HG02610 (cell line): ENCODE measurements at regions not wholly inside any gene's neighbourhood (a gene's known extent, or its start where the extent isn't known, plus 50 kb on each side); places are given as distances from the start of the nearest gene placed in this dataset.

ENCODE experiments used
- ATAC-seq: cut with Tn5 transposase; IDR thresholded peaks from one replicate; pipeline ENCODE4 v1.9.1; 2021; ENCODE audit warnings: mild to moderate bottlenecking, moderate library complexity; ENCODE audit not compliant: unreplicated experiment

GRCh38 chr12:69123919-69124638, 115.3 kb upstream of the CPSF6 start:
- ATAC-seq = no peak

GRCh38 chr12:69129017-69129416, 110.4 kb upstream of the CPSF6 start:
- no peak for ATAC-seq

GRCh38 chr12:69129564-69129963, 109.8 kb upstream of the CPSF6 start:
- no peak for ATAC-seq

GRCh38 chr12:69130064-69130463, 109.3 kb upstream of the CPSF6 start:
- ATAC-seq = no peak

- ATAC-seq = no peak
Observed at GRCh38 chr12:69131077-69131476, 108.3 kb upstream of the CPSF6 start.

GRCh38 chr12:69136931-69137613, 102.3 kb upstream of the CPSF6 start:
- no peak for ATAC-seq

GRCh38 chr12:69141074-69141473, 98.3 kb upstream of the CPSF6 start:
- ATAC-seq = no peak

- no peak for ATAC-seq
Observed at GRCh38 chr12:69149270-69149669, 90.1 kb upstream of the CPSF6 start.

- no peak for ATAC-seq
Observed at GRCh38 chr12:69150083-69150795, 89.1 kb upstream of the CPSF6 start.

GRCh38 chr12:69150796-69151127, 88.6 kb upstream of the CPSF6 start:
- ATAC-seq = no peak

GRCh38 chr12:69151254-69151764, 88.1 kb upstream of the CPSF6 start:
- ATAC-seq = no peak

GRCh38 chr12:69154585-69155363, 84.6 kb upstream of the CPSF6 start:
- ATAC-seq = peak; percentile 51

GRCh38 chr12:69157023-69157655, 82.2 kb upstream of the CPSF6 start:
- ATAC-seq = peak; percentile 88

- ATAC-seq = peak; percentile 87
Observed at GRCh38 chr12:69161829-69162228, 77.5 kb upstream of the CPSF6 start.

GRCh38 chr12:69163681-69164362, 75.5 kb upstream of the CPSF6 start:
- no peak for ATAC-seq

GRCh38 chr12:69167648-69168165, 71.7 kb upstream of the CPSF6 start:
- no peak for ATAC-seq

- no peak for ATAC-seq
Observed at GRCh38 chr12:69168363-69168762, 71.0 kb upstream of the CPSF6 start.

GRCh38 chr12:69168828-69169227, 70.5 kb upstream of the CPSF6 start:
- ATAC-seq = no peak

GRCh38 chr12:69170293-69170692, 69.1 kb upstream of the CPSF6 start:
- ATAC-seq = no peak

- ATAC-seq = no peak
Observed at GRCh38 chr12:69171881-69172280, 67.5 kb upstream of the CPSF6 start.
